ENCODE measurements at regions not wholly inside any gene's neighbourhood (a gene's known extent, or its start where the extent isn't known, plus 50 kb on each side); places are given as distances from the start of the nearest gene placed in this dataset.

DNA sequence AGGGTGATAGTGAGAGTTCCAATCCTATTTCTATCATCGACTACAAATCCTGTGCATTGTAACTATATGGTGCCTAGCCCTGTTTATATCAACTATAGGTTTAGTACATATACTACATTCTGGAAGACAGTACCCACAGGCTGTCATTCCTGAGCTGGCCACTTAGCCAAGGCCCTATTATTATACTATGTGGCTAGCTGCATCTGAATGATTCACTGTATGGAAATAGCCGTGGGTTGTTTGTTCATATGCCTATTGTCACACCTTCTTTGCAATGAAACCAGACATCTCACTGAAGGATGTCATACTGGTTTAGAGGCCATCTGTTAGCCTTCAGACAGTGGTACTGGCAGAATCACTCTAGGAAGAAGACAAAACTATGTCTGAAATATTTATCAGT, 62.3 kb upstream of the FSIP2 start:
- TF ChIP-seq, protein P1, sequence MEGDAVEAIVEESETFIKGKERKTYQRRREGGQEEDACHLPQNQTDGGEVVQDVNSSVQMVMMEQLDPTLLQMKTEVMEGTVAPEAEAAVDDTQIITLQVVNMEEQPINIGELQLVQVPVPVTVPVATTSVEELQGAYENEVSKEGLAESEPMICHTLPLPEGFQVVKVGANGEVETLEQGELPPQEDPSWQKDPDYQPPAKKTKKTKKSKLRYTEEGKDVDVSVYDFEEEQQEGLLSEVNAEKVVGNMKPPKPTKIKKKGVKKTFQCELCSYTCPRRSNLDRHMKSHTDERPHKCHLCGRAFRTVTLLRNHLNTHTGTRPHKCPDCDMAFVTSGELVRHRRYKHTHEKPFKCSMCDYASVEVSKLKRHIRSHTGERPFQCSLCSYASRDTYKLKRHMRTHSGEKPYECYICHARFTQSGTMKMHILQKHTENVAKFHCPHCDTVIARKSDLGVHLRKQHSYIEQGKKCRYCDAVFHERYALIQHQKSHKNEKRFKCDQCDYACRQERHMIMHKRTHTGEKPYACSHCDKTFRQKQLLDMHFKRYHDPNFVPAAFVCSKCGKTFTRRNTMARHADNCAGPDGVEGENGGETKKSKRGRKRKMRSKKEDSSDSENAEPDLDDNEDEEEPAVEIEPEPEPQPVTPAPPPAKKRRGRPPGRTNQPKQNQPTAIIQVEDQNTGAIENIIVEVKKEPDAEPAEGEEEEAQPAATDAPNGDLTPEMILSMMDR (IDR thresholded peaks at IDR 0.05), result no peak
- no peak for TF ChIP-seq POLR2A (IDR thresholded peaks at IDR 0.05)
